GM19240 (cell line): ENCODE measurements at regions not wholly inside any gene's neighbourhood (a gene's known extent, or its start where the extent isn't known, plus 50 kb on each side); places are given as distances from the start of the nearest gene placed in this dataset.
"Not testable (repeated sequence)": the region's sequence is repeated elsewhere in the genome, so short reads cannot be mapped to it uniquely, and the experiment has no call there.

Source experiments
- DNase-seq: peaks from one replicate; pipeline ENCODE4 v3.0.0; 2011; ENCODE audit warnings: low spot score; ENCODE audit not compliant: insufficient read length

GRCh38 chr1:212495766-212496494, 63.2 kb downstream of the NENF start:
- DNase-seq, result no peak

GRCh38 chr1:212496682-212497081, 64.0 kb downstream of the NENF start:
- no peak for DNase-seq

DNA sequence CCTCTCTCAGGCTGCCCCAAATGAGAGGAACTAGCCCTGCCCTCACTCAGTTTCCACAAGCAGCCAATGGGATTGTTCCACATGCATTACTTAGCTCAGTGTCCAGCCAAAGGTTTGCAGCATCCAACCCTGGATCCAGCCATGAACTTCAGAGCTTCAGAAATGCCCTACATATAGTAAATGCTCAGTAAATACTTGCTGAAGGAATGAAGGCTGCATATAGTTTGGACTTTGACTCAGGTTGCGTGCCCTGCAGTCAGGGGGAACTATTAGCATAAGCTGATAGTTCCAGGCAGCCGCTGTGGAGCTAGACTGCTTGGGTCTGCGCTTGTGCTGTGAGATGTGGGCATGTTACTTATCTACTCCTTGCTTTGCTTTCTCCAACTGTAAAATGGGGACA, 64.8 kb downstream of the NENF start:
- no peak for DNase-seq

DNA sequence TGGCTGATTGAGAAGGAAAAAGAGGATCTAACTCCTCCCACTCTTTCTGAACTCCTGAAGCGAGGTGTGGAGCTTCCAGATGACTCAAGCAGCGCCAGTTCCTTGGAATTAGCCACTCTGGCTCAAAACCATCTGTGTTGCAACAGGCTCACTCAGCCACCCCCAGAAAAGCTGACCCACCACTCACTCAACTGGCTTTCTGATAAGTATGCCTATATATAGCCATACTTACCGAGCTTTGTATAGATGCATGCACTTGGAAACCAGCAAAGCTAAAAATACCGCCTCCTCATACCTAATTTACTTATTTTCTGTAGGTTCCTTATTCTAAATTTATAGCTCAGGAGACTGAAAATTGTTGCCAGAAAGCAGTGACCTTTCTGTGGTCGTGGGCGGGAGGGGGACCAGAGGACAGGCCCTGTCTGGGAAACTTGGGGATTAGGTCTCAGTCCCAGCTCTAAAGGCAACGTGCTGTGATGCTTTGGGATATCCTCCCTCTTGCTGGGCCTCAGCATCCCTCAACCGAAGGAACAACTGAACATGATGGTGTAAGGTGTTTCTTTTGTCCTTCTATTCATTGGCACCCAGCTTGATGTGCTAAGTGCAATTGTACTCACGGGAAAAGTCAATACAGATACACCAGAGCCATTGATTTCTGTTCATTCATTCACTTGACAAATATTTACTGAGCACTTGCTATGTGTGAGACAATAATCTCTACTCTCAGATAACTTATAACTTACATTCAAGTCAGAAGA, 65.7 kb downstream of the NENF start:
- DNase-seq, result no peak

DNA sequence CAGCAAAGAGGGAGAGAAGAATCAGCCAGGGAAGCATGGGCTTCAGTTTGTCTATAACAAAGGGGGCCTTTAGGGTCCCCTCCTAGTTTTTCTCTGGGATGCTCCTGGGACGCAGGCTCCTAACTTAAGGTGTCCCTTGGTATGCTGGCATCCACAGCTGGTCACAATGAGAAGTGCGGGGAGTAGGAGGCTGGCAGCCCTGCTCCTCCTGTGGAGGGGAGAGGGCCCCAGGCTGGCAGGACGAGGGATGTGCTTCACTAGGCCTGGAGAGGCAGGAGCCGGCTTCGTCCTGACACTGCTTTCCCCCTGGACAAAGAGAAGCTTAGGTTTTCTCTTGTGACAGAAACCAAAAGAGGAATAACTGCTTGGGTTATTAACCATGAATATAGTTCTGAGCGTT, 67.6 kb downstream of the NENF start:
- no peak for DNase-seq

DNA sequence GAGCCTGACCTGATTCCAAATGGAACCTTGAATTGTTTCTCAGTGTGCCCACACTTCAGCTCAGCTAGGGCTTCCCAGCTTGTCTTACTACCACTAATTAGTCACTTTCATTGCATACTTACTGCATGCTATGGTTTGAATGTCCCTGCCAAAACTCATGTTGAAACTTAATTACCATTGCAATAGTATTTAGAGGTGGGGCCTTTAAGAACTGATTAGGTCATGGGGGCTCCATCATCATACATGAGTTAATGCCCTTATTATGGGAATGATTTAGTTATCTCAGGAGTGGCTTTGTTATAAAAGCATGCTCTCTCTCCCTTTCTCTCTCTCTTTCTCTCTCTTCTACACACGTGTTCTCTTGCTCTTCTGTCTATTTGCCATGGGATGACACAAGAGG, 68.3 kb downstream of the NENF start:
- no peak for DNase-seq

DNA sequence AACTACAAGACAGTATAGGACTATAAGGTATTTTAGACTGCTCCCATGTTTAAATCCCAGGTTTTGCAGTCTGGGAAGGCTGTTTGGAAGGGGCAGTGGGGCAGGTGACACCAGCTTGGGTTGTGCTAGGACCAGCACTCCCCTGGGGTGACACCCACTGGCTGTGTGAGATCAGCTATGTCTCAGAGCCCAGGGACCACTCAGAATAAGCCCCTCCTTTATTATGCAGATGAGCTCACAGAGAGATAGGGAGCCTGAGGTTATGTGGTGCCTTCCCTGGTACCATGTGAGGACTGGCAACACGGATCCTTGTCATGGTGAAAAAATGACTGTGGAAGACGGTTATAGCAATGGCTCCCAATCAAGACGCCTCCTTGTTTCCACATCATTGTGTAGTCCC, 71.0 kb downstream of the NENF start:
- no peak for DNase-seq

GRCh38 chr1:212504171-212504803, 71.6 kb downstream of the NENF start:
- no peak for DNase-seq

DNA sequence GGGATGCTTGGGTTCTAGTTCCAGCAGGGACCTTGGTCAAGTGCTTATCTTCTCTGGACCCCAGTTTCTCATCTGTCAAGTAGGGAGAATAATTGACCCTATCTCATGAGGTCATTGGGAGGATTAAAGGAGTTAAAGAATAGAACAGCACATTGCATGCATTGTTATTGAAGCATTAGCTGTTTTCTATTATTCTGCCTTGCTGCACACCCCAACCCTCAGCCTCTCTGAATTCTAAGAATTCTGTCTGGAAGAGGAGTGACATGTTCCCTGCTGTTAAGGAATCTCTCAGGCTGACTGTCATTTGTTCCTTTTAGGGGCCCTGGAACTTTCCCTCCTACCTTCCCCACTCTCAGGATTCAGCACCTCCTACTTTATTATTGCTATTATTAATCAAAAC, 73.9 kb downstream of the NENF start:
- DNase-seq, result no peak

- no peak for DNase-seq
Observed at GRCh38 chr1:212507369-212507768, 74.6 kb downstream of the NENF start.

GRCh38 chr1:212512816-212513559, 80.3 kb downstream of the NENF start:
- no peak for DNase-seq

DNA sequence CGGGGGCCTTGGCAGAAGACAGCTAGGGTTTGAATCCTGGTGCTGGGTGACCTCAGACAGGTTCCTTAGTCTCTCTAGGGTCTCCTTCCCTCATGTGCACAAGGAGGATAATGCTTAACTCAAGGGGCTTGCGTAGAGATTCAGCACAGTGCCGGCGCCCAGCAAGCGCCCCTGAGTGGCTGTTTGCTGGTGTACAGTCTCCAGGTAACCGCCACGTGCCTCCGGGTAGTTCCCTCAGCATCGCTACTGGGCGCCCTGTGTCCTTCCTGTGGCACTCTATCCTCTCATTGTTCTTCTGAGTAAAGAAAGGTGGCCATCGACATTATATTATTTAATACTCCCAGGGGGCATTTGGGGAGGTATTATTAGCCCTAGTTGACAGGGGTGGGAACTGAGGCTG, 80.9 kb downstream of the NENF start:
- no peak for DNase-seq

GRCh38 chr1:212514056-212514614, 81.4 kb downstream of the NENF start:
- no peak for DNase-seq

DNA sequence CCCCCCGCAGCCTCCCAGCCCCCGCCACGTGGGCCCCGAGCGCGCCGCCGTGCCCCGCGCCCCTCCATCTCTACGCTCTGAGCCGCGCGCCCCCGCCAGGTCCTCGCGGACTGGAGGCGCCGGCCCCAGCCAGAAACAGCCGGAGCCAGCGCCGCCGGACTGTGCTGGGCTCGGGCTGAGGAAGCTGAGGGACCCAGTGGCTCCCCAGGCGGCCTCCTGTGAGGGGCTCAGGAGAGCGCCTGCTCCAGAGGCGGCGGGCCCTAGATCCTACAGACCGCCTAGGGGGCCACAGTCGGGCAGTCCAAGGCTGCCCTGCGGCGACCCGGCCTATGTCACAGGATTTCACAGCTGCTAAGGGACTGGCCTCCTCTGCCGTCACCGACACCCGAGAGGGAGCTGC, 82.1 kb downstream of the NENF start:
- no peak for DNase-seq

DNA sequence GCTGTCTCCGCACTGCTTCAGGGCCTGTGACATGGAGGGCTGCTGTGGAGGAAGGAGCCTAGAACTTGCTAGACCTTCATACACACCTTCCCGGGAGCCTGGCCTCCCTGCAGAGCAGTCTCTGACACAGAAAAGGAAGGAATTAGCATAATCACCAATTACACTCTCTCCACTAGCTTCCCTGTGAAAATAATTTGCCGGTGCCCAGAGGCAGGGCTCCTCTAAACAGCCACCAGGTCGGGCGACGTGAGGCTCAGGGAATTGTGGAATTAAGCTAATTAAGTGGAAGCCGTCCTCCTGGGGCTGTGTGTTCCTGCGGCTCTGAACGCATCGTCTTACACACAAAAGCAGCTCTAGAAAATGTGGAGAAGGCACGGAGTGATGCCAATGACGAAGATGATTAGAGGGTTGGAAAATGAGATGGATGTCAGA, 82.6 kb downstream of the NENF start:
- DNase-seq, result no peak

DNA sequence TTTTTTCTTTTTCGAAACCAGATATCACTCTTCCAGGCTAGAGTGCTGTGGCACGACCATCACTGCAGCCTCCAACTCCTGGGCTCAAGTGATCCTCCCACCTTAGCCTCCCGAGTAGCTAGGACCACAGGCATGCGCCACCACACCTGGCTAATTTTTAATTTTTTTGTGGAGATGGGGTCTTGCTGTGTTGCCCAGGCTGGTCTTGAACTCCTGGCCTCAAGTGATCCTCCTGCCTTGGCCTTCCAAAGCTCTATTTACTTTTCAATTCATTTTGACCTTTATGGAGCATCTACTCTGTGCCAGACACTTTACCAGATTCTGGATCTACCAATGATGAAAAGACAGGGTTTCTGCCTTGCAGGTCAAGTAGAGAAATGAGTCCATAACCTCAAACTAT, 83.3 kb downstream of the NENF start:
- DNase-seq, result not testable (repeated sequence)

- no peak for DNase-seq
Observed at GRCh38 chr1:212518188-212519054, 85.7 kb downstream of the NENF start.

DNA sequence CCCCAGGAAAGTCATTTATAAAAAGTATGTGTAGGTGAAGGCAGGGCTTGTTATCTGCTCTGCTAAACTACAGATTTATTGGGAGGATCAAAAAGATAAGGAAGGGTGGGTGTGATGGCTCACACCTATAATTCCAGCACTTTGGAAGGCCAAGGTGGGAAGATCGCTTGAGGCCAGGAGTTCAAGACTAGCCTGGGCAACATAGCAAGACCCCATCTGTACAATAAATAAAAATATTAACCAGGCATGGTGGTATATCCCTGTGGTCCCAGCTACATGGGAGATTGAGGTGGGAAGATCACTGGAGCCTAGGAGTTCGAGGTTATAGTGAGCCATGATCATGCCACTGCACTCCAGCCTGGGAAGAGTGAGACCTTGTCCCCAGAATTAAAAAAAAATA, 86.4 kb downstream of the NENF start:
- DNase-seq, result no peak

GRCh38 chr1:212520299-212520698, 87.6 kb downstream of the NENF start:
- DNase-seq, result no peak

DNA sequence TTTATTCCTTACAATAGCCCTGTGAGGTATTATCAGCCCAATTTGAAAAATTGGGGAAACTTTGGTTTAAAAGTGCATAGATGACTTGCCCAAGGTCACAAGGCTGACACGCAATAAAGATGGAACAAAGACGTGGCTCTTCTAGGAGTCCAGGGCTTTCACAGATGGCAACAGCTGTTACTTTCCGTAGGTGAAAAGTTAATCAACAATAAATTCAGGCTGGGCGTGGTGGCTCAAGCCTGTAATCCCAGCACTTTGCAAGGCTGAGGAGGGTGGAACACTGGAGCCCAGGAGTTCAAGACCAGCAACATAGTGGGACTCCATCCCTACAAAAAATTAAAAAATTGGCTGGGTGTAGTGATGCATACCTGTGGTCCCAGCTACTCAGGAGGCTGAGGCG, 87.8 kb upstream of the ATF3 start:
- no peak for DNase-seq
